NCI-H1436 (cell line): ENCODE measurements at regions not wholly inside any gene's neighbourhood (a gene's known extent, or its start where the extent isn't known, plus 50 kb on each side); places are given as distances from the start of the nearest gene placed in this dataset.

Experiments used
- DNase-seq: peaks from one replicate; lab custom pipeline; 2025; lab: John Stamatoyannopoulos, UW

DNA sequence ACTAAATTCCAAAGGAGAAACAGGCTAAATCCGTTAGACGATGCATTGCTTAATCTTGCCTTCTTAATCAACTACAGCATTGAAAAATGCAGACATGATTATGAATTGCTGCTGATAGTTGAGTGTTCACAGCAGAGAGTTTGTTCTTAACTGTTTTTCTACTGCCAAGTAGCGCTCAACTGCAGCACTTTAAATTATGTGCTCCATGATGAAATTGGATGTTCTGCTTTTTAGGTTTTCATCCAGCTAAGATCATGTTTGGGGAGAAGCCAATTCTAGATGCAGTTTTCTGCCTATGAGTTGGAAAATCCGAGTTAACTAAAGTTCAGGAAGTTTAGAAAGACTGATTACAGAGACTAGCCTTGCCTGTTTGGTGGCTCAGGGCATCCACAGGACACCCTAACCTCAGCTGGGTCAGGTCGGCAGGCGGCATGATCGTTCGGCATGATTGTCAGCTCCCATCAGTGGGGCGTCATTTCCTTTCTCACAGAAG is 119.4 kb upstream of the PIEZO2 start:
- no peak for DNase-seq

DNA sequence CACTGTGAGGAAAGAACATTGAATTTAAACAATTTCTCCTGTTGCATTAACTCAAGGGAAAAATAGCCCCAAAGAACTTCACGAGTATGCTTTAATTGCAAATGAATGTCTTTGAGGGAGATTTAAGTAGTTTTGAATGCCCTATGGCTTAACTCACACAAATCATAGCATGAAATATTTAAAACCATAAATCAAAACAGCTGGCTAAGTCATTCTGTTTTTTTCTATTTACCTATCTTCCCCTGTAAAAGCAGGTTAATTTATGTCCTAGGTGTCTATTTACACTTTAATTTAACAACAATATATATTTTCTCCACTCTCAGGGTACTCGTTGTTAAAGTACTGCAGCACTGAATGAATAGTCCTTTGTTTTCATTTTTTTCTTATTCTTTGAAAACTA is 118.8 kb upstream of the PIEZO2 start:
- DNase-seq, result no peak

DNA sequence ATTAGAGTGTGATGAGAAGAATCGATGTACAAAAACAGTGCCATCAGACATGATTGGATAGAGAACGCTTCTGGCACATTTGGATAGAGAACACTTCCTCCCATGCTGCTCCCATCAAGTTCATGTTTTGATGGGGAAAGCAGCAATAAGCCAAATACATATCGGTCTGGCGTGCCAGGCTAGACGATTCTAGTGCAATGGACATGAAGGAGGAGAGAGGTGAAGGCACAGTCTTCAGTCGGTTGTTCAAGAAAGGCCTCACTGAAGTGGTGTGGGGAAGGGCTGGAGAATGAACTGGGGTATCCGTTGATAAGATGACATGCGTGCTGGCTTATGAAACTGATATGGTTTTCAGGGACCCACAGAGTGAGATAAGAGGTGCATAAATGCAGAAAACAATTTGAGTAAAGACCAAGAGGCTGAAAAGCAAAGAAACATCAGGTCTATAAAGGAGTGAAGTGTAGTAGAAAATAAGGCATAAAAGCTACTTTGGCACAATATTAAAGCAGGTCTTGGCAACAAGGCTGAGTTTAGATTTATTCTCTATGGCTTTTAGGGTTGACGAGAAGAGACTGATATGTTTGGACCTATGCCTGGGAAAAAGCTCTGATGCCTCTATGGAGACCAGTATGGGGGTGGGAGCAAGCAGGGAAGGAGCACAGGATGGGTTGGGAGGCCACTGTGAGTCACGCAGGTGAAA is 117.6 kb upstream of the PIEZO2 start:
- DNase-seq, result no peak

DNA sequence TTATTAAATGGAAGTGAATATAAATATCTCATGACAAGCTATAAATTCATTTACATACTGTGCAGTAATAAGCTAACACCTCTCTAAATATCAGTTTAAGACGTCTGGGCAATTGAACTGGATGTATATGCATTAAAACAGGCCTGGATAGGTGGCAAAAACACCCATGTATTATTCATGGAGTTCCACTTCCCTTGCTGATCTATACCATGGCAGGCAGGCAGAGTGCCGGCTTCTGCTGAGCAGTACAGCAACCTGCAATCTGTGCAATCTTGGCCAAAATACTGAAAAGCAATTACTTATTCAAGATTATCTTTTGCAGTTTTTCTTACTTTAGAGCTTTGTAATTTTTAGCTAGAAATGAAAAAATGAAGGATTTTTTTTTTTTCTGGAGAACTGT is 112.1 kb upstream of the PIEZO2 start:
- no peak for DNase-seq

DNA sequence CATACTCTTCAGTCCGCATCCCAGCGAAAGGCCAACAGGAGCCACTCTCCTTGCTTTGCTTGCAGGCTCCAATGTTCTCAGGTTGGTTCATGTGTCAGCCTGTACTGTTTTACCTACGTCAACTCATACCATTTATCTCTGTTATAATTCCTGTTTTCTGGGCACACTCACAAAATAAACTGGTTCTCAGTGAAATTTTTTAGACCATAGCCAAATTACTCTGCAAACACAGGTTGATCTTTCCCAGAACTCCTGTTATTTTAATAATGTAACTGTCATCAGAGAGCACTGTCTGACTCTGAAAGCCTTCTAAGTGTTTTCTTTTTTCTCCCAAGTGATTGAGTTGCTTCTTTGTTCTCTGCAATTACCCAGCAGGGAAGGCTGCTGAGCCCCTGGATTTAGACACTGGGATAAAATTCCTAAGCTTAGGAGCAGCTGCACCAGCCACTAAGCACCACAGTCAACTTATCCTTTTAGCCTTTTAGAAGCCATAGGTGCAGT is 111.6 kb upstream of the PIEZO2 start:
- DNase-seq, result no peak

DNA sequence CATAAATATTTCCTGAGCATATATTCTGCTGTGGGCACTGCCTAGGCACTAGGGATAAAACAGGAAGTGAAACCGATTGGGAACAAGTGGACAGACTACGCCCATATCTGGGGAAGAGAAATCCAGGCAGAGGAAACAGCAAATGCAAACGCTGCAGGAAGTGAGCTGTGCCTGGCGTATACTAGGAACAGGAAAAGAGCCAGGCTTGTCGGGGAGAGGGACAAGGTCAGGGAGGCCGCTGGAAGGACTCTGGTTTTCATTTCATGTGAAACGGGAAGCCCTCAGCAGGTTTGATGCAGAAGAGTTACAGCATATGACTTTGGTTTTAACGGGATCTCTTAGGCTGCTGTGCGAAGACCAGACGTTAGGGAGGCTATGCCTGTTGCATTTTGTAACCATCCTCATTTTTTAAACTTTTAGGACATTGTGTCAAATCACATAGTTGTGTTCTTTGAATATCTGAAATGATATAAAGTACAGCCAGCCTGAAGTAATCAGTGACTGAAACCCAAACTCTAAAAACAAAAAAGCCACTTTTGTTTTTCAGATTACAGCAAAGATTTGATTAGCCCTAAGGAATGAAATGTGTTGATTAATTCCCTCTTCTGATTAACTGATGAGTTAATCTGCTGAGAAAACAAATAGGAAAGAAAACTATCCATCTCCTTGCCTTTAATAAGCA is 110.2 kb upstream of the PIEZO2 start:
- DNase-seq, result no peak

DNA sequence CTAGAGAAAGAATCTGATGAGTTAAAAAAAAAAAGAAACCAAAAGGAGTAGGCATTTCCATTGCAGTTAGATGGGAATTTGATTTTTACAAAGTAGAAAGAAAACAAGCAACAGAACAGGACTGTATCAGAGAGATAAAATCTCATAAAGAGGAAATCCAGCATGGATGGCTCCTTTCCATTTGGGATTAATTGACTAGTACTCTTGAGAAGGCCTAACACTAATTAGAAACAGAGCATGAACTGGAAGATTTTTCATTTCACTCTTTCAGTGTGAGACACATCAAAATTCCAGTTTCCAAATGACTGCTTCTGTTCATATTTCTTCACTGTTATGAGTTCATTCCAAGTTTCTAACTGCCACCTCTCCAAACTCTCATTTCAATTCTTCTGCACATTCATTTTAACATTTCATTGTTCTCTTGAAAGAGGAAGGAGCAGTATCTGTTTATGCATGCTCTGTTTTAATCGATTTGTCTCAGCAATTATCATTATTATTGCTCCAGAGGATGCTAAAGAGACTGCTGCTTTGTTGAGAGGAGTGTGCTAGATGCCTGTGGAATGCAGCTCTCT is 108.8 kb upstream of the PIEZO2 start:
- DNase-seq, result no peak

DNA sequence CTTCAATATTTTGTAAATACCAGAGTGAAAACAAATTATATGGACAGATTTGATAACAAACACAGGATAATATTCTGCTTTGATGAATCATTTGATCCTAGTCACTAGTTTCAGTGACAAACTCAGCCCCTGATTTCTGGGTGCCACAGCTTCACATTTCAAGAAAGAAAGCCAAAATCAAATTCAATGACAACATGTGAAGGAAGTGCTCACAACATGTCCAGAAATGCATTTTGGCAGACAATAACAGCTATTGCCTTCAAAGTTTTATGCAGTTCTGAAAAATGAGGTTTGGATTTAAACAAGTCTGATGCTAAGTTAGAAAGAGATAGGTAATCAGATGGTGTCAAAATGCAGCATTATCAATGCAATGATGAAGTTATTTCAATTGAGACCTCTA is 106.9 kb upstream of the PIEZO2 start:
- no peak for DNase-seq

DNA sequence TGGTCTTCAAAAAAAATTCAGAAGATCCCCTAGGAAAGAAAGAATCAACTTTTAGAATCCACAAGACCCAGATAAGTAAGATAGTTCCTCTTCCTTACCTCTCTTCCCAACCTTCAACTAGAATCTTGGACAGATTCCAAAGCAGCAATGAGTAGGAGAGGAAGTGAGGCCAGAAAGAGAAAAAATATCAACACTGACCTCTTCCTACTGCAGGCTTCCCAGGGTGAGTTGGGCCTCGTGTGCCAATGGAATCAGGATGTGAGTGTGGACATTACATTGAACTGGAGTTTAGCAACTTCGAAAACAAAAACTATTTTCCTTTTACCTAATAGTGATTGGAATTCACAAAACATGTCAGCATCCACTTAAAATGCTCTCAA is 102.5 kb upstream of the PIEZO2 start:
- DNase-seq, result no peak

DNA sequence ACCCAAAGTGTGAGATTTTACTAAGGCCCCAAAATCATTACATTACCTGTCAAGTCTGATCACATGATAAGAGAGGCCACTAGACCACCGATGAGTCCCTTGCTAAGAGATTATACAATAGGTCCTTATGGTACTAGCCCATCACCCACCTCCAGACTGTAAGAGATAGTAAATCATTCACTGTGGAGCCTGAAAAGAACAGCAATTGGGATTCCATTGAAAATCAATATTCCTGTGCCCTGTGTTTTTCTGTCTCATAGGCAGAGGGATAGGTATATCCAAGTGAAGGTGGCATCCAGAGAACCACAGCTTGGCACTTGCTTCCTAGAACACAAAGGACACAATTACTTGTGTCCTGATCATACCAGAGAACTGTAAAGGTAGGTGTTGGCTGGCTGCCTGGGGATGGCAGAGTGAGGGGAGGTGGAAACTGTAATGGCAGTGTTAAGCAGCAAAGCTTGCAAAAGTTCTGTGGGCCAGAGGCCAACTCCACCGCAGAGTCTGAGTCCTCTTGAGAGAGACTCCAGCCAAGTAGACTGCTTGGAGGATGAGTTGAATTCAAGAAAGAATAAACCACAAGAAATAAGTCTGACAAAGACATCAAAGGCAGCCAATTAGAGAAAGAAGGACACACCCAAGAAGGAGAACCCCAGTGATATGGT is 102.0 kb upstream of the PIEZO2 start:
- DNase-seq, result no peak

DNA sequence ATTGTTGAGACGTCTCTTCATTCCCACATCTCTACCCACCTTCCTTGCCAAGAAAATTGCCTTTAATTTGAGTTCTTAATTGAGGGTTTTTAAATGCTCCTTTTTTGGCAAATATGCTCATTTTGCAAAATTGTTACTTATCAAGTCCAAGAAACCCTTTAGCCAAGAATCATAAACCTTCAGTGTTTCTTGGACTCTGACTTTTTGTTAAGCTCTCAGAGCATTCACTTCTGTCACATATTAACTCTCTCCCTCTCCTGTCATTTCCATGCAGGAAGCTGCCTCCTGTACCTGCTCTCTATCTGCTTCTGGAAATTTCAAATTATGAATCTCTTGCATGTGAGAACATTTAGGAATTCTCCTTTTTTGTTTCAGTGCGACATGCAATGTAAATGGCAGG is 100.0 kb upstream of the PIEZO2 start:
- no peak for DNase-seq

DNA sequence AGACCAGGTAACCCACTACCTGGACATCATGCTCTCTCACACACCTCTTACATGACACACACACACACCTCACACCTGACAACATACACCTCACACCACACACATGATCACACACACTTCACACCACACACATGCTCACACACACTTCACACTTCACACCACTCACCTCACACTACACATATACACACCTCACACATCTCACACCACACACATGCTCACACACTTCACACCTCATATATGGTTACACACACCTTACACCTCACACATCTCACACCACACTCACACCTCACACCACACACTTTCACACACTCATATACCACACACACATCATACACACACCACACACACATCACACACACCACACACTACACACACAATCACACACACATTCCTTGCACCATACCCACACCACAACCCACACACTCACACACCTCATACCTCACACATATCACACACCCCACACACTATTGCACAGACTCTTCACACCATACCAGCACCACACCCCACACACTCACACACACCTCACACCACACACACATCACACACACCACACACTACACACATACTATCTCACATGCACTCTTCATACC is 98.1 kb upstream of the PIEZO2 start:
- no peak for DNase-seq

DNA sequence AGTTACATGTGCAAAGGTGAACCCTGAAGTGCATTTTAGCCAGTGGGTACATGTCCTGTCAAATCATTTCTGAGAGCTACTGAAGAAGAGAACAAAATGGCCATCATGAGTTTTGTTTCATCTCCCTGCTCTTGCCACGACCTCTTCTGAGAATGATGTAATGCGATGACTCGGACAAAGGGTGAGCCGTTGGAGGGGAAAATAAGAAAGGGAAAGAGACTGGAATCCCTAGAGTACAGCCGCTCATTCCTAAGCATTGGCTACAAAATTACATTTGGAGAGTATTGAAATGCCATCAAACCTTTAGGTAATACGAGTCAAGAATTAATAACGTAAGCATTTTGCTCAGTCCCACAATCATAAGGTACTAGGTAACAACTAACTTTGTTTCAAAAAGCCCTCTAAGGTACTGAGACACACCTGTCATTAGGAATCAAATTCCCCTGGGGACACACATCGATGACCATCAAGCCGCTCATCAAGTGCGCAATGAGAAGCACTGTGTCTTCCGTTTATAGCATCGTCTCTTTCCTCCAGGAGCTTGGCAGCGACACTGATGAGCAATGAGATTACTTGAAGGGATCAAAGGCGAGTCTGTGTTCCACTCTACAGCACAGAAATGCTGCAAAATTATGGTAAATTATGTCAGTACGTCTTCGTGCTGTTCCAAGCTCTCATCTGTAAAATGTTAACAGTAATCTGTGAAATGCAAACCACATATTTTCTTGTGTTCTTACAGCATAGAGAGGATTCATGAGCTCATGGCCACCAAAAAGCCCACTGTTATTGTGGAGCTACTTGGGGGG is 97.3 kb upstream of the PIEZO2 start:
- no peak for DNase-seq

DNA sequence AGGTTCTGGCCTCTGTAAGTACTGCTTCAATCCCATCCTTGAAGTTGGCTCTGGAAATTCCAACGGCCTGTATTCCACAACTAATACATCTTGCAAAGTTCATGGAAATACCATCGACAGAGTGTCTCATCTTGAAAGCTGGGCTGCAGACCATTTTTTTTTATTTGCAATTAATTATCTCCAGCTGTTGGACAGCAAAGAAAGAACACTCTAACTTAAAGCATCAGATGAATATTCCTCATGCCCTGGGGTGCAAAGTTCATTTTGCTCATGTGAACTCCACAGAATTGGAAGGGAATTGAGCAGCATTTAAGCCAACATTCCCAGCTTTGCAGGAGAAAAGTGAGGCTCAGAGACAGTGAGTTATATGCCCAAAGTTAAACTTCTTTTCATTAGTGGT is 96.5 kb upstream of the PIEZO2 start:
- no peak for DNase-seq

DNA sequence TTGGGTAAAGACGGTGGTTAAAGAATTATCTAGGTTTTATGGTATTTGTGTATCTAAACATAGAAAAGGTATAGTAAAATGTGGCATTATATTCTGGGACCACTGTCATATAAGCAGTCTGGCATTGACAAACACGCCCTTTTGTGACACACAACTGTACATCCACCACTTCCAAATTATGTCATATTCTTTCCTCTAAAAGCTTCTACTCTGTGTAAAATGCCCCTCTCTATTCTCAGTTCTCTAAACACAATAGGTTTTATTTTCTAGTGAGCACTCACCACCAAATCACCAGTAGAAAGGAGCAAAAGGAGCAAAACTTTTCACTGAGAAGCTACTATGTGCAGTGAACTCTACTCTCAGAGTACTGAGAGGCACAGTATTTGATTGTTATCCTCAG is 88.1 kb upstream of the PIEZO2 start:
- no peak for DNase-seq

DNA sequence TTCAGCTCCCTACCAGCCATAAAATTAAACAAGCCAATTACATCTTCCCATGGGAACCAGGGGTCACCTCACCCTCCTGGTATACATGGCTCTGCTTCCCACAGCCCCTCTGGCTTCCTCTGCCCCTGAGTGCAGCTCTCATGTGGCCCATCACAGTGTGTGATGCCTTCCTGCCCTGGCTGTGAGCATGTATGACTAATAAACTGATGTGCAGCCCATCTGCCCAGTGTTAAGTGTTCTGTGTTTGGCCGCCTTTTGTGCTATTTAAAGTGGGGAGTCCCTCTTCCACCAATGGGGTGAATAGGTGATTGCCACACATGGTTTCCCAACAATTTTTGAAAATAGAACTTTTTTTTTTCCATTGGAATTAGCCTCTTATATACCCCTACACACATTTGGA is 87.7 kb upstream of the PIEZO2 start:
- DNase-seq, result no peak

DNA sequence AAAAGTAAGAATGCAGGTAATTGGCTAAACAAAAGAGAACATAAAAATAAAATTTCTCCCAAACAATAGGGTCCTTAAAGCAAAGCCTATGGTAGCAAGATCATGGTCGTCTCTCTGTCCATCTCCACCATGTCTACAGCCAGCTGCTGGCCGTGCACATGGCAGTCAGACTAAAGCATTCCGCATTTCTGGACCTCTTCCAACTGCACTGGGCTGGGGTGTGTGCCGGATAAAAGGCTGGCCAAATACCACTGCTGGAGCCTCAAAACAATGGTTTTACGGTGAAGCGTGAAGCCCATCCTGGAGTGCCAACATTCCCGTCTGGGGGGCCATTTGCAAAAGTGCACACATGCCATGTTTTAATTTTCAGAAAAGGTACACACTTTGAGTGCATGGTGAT is 74.8 kb upstream of the PIEZO2 start:
- no peak for DNase-seq

DNA sequence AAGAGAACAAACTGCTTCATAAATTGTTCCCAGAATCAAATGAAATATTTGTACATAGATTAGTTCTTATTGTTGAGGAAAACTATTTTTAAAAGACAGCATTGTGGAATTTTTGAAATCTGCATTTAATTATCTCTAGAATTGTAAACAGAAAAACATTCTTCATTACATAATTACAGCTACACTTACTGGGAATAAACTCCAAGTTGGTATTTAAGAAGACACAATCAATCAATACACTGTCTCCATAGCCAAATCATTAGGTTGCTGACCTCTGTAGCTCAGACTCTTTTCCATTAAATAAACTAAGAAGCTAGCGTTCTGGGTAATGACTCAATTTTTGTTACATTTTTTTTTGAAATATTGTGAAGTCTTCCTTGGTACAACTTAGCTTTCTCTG is 70.2 kb upstream of the PIEZO2 start:
- DNase-seq, result no peak

DNA sequence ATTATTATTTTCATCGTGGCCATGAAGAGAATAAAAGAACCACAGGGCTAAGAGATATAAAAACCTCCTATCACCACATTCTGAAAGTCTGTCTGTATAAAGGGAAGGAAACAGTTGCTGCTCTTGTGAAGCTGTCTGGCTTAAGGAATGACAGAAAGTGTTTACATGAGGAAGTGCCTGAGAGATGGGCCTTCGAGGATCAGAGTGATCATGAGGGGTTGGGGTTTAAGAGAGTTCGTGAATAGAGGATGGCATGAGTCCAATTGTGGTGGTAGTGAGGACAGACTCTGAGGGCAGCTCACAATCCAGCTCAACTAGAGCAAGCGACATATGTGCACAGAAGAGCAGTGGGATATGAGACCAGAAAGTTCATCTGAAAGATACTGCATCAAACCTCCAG is 65.8 kb upstream of the PIEZO2 start:
- DNase-seq, result no peak

DNA sequence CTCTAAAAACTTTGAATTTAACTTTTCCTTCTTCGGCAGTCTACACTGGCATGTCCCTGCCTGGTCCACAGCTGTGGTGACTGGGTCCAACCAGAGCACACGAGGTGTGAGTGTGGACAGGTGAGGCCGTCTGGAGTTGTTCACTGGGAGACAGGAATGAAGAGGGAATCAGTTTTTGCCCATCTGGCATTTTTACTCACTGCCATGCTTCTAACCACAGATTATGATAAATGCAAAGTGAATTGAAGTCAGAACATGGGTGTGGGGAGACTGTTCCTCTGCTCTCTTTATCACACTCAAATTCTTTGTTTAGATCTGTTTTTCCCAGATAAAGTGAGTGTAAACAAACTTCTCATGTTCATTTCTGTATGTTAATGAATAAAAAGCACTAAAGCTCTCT is 54.7 kb upstream of the PIEZO2 start:
- DNase-seq, result no peak

DNA sequence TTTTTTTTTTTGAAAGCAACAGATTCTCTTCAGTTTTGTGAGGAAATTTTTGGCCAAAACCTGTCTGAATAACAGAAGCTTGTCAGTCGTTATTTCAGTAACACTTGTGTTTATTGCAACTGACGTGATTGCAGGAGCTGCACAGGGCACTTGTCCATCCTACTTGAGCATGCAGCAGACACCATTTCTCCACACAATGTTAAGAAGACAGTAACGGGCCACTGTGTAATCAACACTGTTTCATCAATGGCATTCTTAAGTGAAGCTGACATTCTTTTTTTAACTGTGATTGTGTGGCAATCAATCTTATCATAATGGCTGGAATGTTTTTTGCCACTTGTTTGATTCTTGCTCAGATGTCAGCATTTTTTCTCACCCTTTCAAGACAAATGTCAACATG is 50.1 kb upstream of the PIEZO2 start:
- DNase-seq, result no peak
